GM19397 (cell line): ENCODE measurements at regions not wholly inside any gene's neighbourhood (a gene's known extent, or its start where the extent isn't known, plus 50 kb on each side); places are given as distances from the start of the nearest gene placed in this dataset.
"Not testable (repeated sequence)": the region's sequence is repeated elsewhere in the genome, so short reads cannot be mapped to it uniquely, and the experiment has no call there.

Experiments used
- ATAC-seq: cut with Tn5 transposase; IDR thresholded peaks from one replicate; pipeline ENCODE4 v1.9.1; 2021; ENCODE audit warnings: mild to moderate bottlenecking, moderate library complexity; ENCODE audit not compliant: unreplicated experiment

GRCh38 chr9:74403581-74403980 lies 93.6 kb upstream of the RORB start:
- ATAC-seq: no peak

GRCh38 chr9:74404620-74405019 lies 92.5 kb upstream of the RORB start:
- ATAC-seq: no peak

- ATAC-seq: no peak
These were observed 90.0 kb upstream of the RORB start for GRCh38 chr9:74407166-74407565.

- ATAC-seq: no peak
These were observed 84.7 kb upstream of the RORB start for GRCh38 chr9:74412236-74412979.

- no peak for ATAC-seq
These were observed 83.3 kb upstream of the RORB start for GRCh38 chr9:74413876-74414275.

- no peak for ATAC-seq
These were observed 82.8 kb upstream of the RORB start for GRCh38 chr9:74414325-74414724.

- ATAC-seq: no peak
These were observed 81.1 kb upstream of the RORB start for GRCh38 chr9:74415995-74416394.

GRCh38 chr9:74424488-74424887 lies 72.6 kb upstream of the RORB start:
- not testable (repeated sequence) for ATAC-seq

- no peak for ATAC-seq
These were observed 65.7 kb upstream of the RORB start for GRCh38 chr9:74431467-74431866.

GRCh38 chr9:74443036-74443750 lies 53.9 kb upstream of the RORB start:
- ATAC-seq: no peak

GRCh38 chr9:74444369-74444768 lies 52.8 kb upstream of the RORB start:
- no peak for ATAC-seq
